ENCODE measurements at regions not wholly inside any gene's neighbourhood (a gene's known extent, or its start where the extent isn't known, plus 50 kb on each side); places are given as distances from the start of the nearest gene placed in this dataset.
"Not testable (repeated sequence)": the region's sequence is repeated elsewhere in the genome, so short reads cannot be mapped to it uniquely, and the experiment has no call there.

DNA sequence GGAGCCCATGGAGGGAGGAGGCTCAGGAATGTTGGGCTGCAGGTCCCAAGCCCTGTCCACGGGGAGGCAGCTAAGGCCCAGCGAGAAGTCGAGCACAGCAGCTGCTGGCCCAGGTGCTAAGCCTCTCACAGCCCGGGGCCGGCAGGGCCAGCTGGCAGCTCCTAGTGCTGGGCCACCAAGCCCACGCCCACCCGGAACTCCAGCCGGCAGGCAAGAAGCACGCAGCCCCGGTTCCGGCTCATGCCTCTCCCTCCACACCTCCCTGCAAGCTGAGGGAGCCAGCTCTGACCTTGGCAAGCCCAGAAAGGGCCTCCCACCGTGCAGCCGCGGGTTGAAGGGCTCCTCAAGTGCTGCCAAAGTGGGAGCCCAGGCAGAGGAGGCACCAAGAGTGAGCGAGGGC lies 121.3 kb upstream of the HMX1 start:
- not testable (repeated sequence) for H3K27ac Mint-ChIP-seq; H3K9me3 Mint-ChIP-seq; DNase-seq (ENCODE audit: low spot score in 2 of 2); H3K4me1 Mint-ChIP-seq; H3K36me3 Mint-ChIP-seq; ATAC-seq; H3K4me3 Mint-ChIP-seq

DNA sequence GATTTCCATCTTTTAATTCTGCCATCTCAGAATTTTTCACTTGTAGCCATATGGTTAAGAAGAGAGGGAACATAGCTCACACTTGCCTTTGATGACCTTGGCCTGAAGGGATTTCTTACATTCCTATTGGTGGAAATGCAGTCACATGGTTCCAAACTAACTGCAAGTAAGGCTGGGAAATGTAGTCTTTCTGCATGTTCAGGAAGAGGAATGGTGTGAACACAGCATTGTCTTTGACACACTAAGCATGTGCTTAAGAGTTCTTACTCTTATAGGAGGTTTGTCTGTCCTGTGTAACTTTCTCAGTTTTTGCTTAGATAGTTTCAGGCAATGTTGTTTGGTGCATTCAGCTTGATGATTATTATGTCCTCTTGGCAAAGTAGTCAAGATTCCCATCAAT lies 119.8 kb upstream of the HMX1 start:
- H3K4me3 Mint-ChIP-seq; H3K27ac Mint-ChIP-seq; ATAC-seq; H3K4me1 Mint-ChIP-seq; H3K36me3 Mint-ChIP-seq; DNase-seq (ENCODE audit: low spot score in 2 of 2); H3K9me3 Mint-ChIP-seq: not testable (repeated sequence)

DNA sequence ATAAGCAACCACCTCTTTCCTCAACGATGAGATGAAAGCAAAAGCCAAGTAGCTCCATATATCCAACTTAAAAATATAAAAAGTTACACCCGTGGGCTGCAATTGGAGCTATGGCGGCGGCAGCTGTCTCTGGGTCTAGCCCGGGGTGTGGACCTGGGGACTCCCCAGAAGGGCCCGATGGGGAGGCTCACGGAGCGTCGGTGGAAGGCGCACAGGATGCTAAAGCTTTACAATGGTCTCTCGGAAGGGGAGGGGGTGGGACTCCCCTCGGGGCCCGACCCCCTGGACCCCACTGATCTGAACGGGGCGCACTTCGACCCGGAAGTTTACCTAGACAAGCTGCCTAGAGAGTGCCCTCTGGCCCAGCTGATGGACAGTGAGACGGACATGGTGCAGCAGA lies 118.7 kb upstream of the HMX1 start:
- ATAC-seq; H3K9me3 Mint-ChIP-seq; H3K27ac Mint-ChIP-seq; H3K4me1 Mint-ChIP-seq; DNase-seq (ENCODE audit: low spot score in 2 of 2); H3K36me3 Mint-ChIP-seq; H3K4me3 Mint-ChIP-seq: not testable (repeated sequence)

DNA sequence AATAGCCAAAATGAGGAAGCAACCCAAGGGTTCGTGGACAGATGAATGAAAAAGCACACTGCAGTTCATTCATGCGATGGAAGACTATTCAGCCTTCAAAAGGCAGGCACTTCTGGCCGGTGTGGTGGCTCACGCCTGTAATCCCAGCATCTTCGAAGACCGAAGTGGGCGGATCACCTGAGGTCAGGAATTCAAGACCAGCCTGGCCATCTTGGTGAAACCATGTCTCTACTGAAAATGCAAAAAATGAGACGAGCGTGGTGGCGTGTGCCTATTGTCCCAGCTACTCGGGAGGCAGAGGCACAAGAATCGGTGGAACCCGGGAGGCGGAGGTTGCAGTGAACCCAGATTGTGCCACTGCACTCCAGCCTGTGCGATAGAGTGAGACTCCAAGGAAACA lies 114.1 kb upstream of the HMX1 start:
- not testable (repeated sequence) for DNase-seq (ENCODE audit: low spot score in 2 of 2); ATAC-seq; H3K4me1 Mint-ChIP-seq; H3K4me3 Mint-ChIP-seq; H3K27ac Mint-ChIP-seq; H3K9me3 Mint-ChIP-seq; H3K36me3 Mint-ChIP-seq

DNA sequence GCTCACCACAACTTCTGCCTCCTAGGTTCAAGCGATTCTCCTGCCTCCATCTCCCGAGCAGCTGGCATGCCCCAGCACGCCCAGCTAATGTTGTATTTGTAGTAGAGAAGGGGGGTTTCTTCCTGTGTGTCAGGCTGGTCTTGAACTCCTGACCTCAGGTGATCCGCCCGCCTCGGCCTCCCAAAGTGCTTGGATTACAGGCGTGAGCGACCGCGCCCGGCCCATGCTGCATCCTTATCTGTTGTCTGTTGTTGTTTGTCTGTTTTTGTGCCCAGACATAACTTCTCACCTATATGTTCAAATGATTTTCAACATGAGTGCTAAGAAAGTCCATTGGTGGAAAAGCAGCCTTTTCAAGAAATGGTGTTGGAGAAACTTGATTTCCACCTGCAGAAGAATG lies 113.0 kb upstream of the HMX1 start:
- DNase-seq (ENCODE audit: low spot score in 2 of 2); H3K36me3 Mint-ChIP-seq; H3K27ac Mint-ChIP-seq; H3K9me3 Mint-ChIP-seq; ATAC-seq; H3K4me1 Mint-ChIP-seq; H3K4me3 Mint-ChIP-seq: not testable (repeated sequence)

DNA sequence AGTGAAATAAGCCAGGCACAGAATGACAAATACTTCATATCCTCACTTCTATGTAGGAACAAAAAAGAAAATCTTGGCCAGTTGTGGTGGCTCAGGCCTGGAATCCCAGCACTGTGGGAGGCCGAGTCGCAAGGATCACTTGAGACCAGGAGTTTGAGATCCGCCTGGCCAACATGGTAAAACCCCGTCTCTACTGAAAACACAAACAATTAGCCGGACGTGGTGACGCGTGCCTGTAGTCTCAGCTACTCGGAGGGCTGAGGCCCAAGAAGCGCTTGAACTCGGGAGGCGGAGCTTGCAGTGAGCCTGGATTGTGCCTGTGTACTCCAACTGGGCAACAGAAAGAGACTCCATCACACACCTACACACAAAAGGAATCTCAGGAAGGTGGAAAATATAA lies 112.3 kb upstream of the HMX1 start:
- not testable (repeated sequence) for H3K36me3 Mint-ChIP-seq; H3K9me3 Mint-ChIP-seq; ATAC-seq; H3K4me1 Mint-ChIP-seq; H3K4me3 Mint-ChIP-seq; DNase-seq (ENCODE audit: low spot score in 2 of 2); H3K27ac Mint-ChIP-seq

DNA sequence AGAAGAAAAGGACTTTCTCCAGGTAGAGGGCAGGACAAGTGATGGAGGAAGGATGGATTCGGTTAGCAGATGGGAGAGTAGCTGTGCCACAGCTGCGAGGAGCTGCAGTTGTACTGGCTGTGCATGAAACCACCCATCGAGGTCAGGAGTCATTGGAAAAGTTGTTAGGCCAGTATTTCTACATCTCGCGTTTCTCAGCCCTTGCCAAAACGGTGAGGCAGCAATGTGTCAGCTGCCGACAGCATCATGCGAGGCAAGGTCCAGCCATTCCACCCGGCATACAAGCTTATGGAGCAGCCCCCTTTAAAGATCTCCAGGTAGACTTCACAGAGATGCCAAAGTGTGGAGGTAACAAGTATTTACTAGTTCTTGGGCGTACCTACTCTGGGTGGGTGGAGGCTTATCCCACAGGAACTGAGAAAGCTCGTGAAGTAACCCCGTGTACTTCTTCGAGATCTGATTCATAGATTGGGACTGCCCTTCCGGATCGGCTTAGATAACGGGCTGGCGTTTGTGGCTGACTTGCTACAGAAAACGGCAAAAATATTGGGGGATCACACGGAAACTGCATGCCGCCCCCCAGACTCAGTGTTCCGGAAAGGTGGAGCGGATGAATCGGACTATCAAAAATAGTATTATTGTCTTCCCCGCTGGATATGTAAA lies 105.0 kb upstream of the HMX1 start:
- not testable (repeated sequence) for H3K4me3 Mint-ChIP-seq; H3K36me3 Mint-ChIP-seq; H3K4me1 Mint-ChIP-seq; H3K9me3 Mint-ChIP-seq; DNase-seq (ENCODE audit: low spot score in 2 of 2); H3K27ac Mint-ChIP-seq; ATAC-seq

DNA sequence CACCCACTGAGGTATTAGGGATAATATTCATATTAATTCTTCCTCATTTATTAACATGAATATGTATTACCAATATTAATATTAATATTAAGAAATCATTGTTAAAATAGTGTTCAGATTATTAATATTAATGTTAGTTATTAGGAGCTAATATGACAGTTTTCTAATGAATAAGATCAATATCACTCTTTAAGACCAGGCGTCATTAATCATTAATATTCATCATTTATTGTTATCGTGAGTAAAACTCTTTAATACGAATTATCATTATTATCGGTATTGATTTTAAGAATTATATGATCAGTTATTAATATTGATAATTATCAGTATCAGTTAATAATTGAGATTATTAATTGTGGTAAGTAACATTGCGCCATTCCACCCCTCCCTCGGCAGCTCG lies 101.0 kb upstream of the HMX1 start:
- not testable (repeated sequence) for DNase-seq (ENCODE audit: low spot score in 2 of 2); H3K36me3 Mint-ChIP-seq; H3K9me3 Mint-ChIP-seq; H3K4me1 Mint-ChIP-seq; H3K27ac Mint-ChIP-seq; H3K4me3 Mint-ChIP-seq; ATAC-seq

DNA sequence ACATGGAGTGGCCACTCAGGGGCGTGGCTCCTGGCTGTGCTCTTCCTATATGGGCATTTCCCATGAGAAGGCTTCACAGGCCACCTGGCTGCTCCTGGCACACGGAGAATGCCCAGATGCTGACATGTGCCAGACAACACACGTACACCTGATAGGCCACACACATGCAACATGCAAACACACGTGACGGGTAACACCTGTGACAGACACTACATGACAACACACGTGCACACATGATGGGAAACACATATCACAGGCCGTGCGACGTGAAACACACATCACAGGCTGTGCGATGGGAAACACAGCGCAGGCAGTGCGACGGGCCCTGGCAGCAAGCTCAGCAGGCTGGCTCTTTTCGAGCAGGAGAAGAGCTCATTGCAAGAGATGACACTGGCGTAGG lies 94.3 kb upstream of the HMX1 start:
- DNase-seq (ENCODE audit: low spot score in 2 of 2); H3K4me1 Mint-ChIP-seq; H3K4me3 Mint-ChIP-seq; H3K36me3 Mint-ChIP-seq; ATAC-seq; H3K9me3 Mint-ChIP-seq; H3K27ac Mint-ChIP-seq: not testable (repeated sequence)

DNA sequence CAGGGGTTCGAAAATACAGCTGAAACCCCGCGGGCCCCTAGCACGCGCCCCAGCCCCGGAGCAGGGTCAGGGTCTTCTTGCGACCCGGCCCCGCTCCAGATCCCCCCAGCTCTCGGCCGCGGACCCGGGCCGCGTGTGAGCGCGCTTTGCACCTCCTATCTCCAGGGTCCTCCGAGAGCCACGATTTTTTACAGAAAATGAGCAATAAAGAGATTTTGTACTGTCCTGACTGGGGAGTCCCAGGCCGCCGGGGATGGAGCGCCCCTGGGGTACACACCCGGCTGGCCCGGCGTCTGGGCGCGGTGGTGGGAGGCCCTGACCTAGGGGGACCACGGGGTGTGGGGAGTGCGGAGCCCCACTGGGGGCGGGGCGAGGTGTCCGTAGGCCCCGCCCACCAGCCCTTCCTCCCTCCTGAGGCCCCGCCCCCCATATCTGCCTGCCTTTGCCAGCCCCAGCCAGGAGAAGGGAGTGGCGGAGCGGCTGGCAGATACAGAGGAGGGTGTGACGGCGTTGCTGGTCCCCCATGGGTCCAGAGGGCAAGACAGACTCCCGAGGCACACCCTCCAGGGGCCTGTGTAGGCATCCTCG lies 92.7 kb upstream of the HMX1 start:
- H3K4me1 Mint-ChIP-seq; ATAC-seq; H3K4me3 Mint-ChIP-seq; H3K36me3 Mint-ChIP-seq; H3K9me3 Mint-ChIP-seq; DNase-seq (ENCODE audit: low spot score in 2 of 2); H3K27ac Mint-ChIP-seq: not testable (repeated sequence)

DNA sequence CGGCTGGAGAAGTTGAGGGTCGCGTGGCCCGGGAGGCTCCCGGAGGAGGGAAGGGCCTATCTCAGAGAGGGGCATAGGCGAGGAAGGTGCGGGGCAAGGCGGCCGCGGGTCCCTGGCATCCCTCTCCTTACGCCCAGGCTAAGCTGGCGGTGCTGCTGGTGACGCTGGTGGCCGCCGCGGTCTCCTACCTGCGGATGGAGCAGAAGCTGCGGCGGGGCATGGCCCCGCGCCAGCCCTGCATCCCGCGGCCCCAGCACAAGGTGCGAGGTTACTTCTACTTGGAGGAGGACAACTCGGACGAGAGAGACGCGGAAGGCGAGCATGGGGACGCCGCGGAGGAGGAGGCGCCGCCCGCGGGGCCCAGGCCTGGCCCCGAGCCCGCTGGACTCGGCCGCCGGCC lies 91.9 kb upstream of the HMX1 start:
- not testable (repeated sequence) for H3K4me1 Mint-ChIP-seq; H3K27ac Mint-ChIP-seq; H3K36me3 Mint-ChIP-seq; DNase-seq (ENCODE audit: low spot score in 2 of 2); H3K4me3 Mint-ChIP-seq; H3K9me3 Mint-ChIP-seq; ATAC-seq

DNA sequence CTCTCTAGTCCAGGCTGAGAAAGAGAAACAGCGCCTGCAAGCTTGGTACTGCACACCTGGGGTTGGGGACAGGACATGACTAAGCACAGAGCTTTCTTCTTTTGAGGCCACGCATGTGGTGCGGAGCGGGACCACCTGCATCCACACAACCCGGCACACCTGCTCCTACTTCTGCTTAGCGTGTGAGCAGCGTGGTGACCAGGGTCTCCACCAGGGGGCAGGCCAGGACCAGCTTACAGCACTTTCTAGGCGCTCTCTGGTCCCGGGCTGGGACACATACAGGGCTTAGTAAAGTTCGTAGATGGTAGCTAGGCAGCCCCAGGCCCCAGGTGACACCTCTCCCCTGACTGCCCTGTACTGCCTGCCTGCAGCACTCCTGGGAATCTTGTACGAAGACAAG lies 89.7 kb upstream of the HMX1 start:
- peak in 1 of 2 donors; percentile 76 for DNase-seq (ENCODE audit: low spot score in 2 of 2)
- ATAC-seq, H3K4me3 Mint-ChIP-seq, H3K27ac Mint-ChIP-seq, H3K9me3 Mint-ChIP-seq, H3K36me3 Mint-ChIP-seq, H3K4me1 Mint-ChIP-seq: not testable (repeated sequence)

DNA sequence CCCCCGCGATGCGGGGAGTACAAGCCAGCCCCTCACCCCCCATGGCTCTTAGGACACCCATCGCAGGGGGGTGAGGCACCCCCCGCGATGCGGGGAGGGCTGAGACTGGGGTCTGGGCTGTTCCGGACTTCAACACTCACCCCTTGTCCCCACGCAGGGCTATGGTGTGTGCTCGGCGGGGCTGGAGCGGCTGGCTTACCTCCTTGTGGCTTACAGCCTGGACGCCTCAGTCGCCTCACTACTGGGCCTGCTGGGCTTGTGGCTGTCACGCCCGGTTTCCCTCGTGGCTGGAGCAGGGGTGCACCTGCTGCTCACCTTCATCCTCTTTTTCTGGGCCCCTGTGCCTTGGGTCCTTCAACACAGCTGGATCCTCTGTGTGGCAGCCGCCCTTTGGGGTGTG lies 87.8 kb upstream of the HMX1 start:
- not testable (repeated sequence) for H3K36me3 Mint-ChIP-seq; H3K4me3 Mint-ChIP-seq; ATAC-seq; H3K9me3 Mint-ChIP-seq; H3K27ac Mint-ChIP-seq; H3K4me1 Mint-ChIP-seq; DNase-seq (ENCODE audit: low spot score in 2 of 2)

DNA sequence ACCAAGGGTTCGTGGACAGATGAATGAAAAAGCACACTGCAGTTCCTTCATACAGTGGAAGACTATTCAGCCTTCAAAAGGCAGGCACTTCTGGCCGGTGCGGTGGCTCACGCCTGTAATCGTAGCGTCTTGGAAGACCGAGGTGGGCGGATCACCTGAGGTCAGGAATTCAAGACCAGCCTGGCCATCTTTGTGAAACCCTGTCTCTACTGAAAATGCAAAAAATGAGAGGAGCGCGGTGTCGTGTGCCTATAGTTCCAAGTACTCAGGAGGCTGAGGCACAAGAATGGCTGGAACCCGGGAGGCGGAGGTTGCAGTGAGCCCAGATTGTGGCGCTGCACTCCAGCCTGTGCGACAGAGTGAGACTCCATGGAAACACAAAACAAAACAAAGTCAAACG lies 82.4 kb upstream of the HMX1 start:
- not testable (repeated sequence) for DNase-seq (ENCODE audit: low spot score in 2 of 2); H3K36me3 Mint-ChIP-seq; H3K9me3 Mint-ChIP-seq; H3K4me1 Mint-ChIP-seq; ATAC-seq; H3K4me3 Mint-ChIP-seq; H3K27ac Mint-ChIP-seq

DNA sequence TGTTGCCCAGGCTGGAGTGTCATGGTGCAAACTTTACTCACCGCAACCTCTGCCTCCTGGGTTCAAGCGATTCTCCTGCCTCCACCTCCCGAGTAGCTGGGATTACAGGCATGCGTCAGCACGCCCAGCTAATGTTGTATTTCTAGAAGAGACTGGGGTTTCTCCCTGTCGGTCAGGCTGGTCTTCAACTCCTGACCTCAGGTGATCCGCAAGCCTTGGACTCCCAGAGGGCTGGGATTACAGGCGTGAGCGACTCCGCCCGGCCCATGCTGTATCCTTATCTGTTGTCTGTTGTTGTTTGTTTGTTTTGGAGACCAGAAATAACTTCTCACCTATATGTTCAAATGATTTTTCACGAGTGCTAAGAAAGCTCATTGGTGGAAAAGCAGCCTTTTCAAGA lies 81.2 kb upstream of the HMX1 start:
- not testable (repeated sequence) for H3K4me3 Mint-ChIP-seq; H3K9me3 Mint-ChIP-seq; DNase-seq (ENCODE audit: low spot score in 2 of 2); ATAC-seq; H3K4me1 Mint-ChIP-seq; H3K36me3 Mint-ChIP-seq; H3K27ac Mint-ChIP-seq

DNA sequence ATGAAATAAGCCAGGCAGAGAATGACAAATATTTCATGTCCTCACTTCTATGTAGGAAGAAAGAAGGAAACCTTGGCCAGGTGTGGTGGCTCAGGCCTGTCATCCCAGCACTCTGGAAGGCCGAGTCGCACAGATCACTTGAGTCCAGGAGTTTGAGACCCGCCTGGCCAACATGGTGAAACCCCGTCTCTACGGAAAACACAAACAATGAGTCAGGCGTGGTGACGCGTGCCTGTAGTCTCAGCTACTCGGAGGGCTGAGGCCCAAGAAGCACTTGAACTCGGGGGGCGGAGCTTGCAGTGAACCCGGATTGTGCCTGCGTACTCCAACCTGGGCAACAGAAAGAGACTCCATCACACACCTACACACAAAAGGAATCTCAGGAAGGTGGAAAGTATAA lies 80.5 kb upstream of the HMX1 start:
- not testable (repeated sequence) for H3K4me3 Mint-ChIP-seq, ATAC-seq, H3K4me1 Mint-ChIP-seq

More for the DNA sequence above, 80.5 kb upstream of the HMX1 start:
- not testable (repeated sequence) for H3K27ac Mint-ChIP-seq, H3K9me3 Mint-ChIP-seq, H3K36me3 Mint-ChIP-seq
- DNase-seq (ENCODE audit: low spot score in 2 of 2), result peak in 1 of 2 donors; percentile 8

Data from stimulated activated effector memory CD8-positive, alpha-beta T cell treated with anti-CD3 and anti-CD28 coated beads, Interleukin-12 subunit alpha, Interleukin-12 subunit beta, amount 100 ng/mL, for 72 hours (primary cell).